Heart right ventricle (tissue), 16 donors: ENCODE measurements at regions not wholly inside any gene's neighbourhood (a gene's known extent, or its start where the extent isn't known, plus 50 kb on each side); places are given as distances from the start of the nearest gene placed in this dataset.
"Not testable (repeated sequence)": the region's sequence is repeated elsewhere in the genome, so short reads cannot be mapped to it uniquely, and the experiment has no call there.

ENCODE experiments used
- ATAC-seq, 8 donors: fragments of 200-7000 bp; cut with Tn5 transposase; one replicate each; pipeline ENCODE4 v1.9.1; 2020; ENCODE audit warnings: mild to moderate bottlenecking in 8 of 8, moderate library complexity in 8 of 8, moderate number of reproducible peaks in 1 of 8
- DNase-seq, 2 donors: peaks; one replicate each; pipeline ENCODE4 v3.0.0-alpha.2; 2020
- H3K27ac ChIP-seq, 10 donors: fragments of 200-600 bp; sonication (generic) in 2 of 10; one replicate each; pipeline versions ENCODE4 v1.5.0 to v1.8.0; 2020 to 2022; ENCODE audit warnings: mild to moderate bottlenecking in 3 of 10
- H3K27me3 ChIP-seq, 7 donors: fragments of 200-600 bp; one replicate each; pipeline ENCODE4 v1.8.0; 2021 to 2022; ENCODE audit warnings: mild to moderate bottlenecking in 2 of 7
- H3K36me3 ChIP-seq, 9 donors: fragments of 200-600 bp; sonication (generic) in 1 of 9; one replicate each; pipeline versions ENCODE4 v1.5.0 to v1.8.0; 2020 to 2022; ENCODE audit warnings: mild to moderate bottlenecking in 2 of 9
- H3K4me1 ChIP-seq, 9 donors: fragments of 200-600 bp; sonication (generic) in 1 of 9; one replicate each; pipeline versions ENCODE4 v1.5.0 to v1.8.0; 2020 to 2022; ENCODE audit warnings: mild to moderate bottlenecking in 4 of 9
- H3K4me3 ChIP-seq, 10 donors: fragments of 200-600 bp; sonication (generic) in 2 of 10; one replicate each; pipeline versions ENCODE4 v1.5.0 to v1.8.0; 2020 to 2022; ENCODE audit warnings: mild to moderate bottlenecking in 7 of 10, moderate library complexity in 2 of 10
- H3K9me3 ChIP-seq, 11 donors: fragments of 200-600 bp in 10 of 11; sonication (generic) in 2 of 11; one replicate each; pipeline versions ENCODE4 v1.5.0 to v1.8.0; 2013 to 2022; ENCODE audit warnings: mild to moderate bottlenecking in 2 of 11, control low read depth in 1 of 11, moderate library complexity in 1 of 11
- CTCF ChIP-seq, 9 donors: fragments of 200-600 bp; sonication (generic) in 2 of 9; IDR thresholded peaks; one replicate each; pipeline versions ENCODE4 v1.5.0 to v1.8.0; 2021 to 2022; ENCODE audit warnings: antibody characterized with exemption in 9 of 9, mild to moderate bottlenecking in 5 of 9, moderate library complexity in 1 of 9
- WGBS, 2 donors: extraction: QIAGEN DNeasy Blood & Tissue Kit; methylation state at CpG; one replicate each; pipeline ENCODE4 v1.1.7; 2013; ENCODE audit warnings: inconsistent platforms in 1 of 2; 5-methylcytosine and 5-hydroxymethylcytosine counted together
- intact Hi-C, 10 donors: fragments of 100-400 bp; cut with DNase I; formaldehyde crosslinking; loops; one replicate each; pipeline versions ENCODE4 v1.11.1 to v1.14.2; 2022
- donor health status: Arrhythmogenic right ventricular cardiomyopathy.
- donor health status: ischemic (EF 13 %, LVEDD 7.1; RV severe dilation, severe dysfunction).
- donor health status: healthy with polysubstance abuse.
- donor health status: DM: no; HTN: yes; CAD: no.
- donor health status: DM: no; HTN: no; CAD: no.
- donor health status: ischemic (EF 25% LVEDD 6.9; RV normal size, moderate dysfunction).
- donor health status: ischemic (EF 25% LVEDD 5.7; RV mildly dilated, moderate dysfunction).
- donor health status: healthy.
- donor health status: DM: yes; HTN: yes; CAD: no.
- donor health status: Ischemic cardiomyopathy.
- donor health status: ischemic (EF 35%, LVEDD 5.7; RV mildly dilated, moderate dysfunction).
- donor health status: nonischemic (EF 11% LVEDD 7.7; RV severe dilation, severe dysfunction).
- donor health status: DM: yes; HTN: yes; CAD: no.
- donor health status: PGD.
- donor health status: ischemic (EF 29% LVEDD 5.4; RV normal size, mild dysfunction).
- donor health status: nonischemic (EF 23%, LVEDD 6.1; RV moderate dilation, normal function).

- H3K4me3 ChIP-seq, H3K4me1 ChIP-seq, H3K27me3 ChIP-seq, H3K9me3 ChIP-seq, DNase-seq, ATAC-seq, H3K36me3 ChIP-seq, intact Hi-C loops, H3K27ac ChIP-seq: not testable (repeated sequence)
- no CpG with 5 or more reads among the region's 5 CpGs for WGBS, 2 donors
Measured at GRCh38 chrY:21760243-21760642, 134.1 kb downstream of the RBMY1D start.

- H3K27ac ChIP-seq, H3K27me3 ChIP-seq, ATAC-seq, H3K36me3 ChIP-seq, DNase-seq, H3K4me1 ChIP-seq, H3K4me3 ChIP-seq, H3K9me3 ChIP-seq, intact Hi-C loops: not testable (repeated sequence)
- no CpG with 5 or more reads among the region's 1 CpG for WGBS, 2 donors
Measured at GRCh38 chrY:21767824-21768223, 126.5 kb downstream of the RBMY1D start.

- H3K4me3 ChIP-seq, ATAC-seq, H3K36me3 ChIP-seq, H3K27ac ChIP-seq, intact Hi-C loops, DNase-seq, H3K9me3 ChIP-seq, H3K27me3 ChIP-seq, H3K4me1 ChIP-seq: not testable (repeated sequence)
- no CpG with 5 or more reads among the region's 4 CpGs for WGBS, 2 donors
Measured at GRCh38 chrY:21782174-21782860, 112.0 kb downstream of the RBMY1D start.

GRCh38 chrY:21813484-21814233 lies 80.7 kb downstream of the RBMY1D start:
- Histone ChIP-seq H3K9me3 (no peaks in the 10 kb centered on the region), H3K27ac (no peak overlapping the region), H3K4me1 (no peaks in the 10 kb centered on the region), H3K4me3 (no peak overlapping the region), H3K36me3 (no peaks in the 10 kb centered on the region), H3K27me3 (no peaks in the 10 kb centered on the region)
- TF ChIP-seq CTCF (IDR thresholded peaks at IDR 0.05) = no peak
- 8 to 13% methylated on average over 1 of the region's 1 CpG for whole genome bisulfite sequencing, 2 donors
- DNase-seq (no peak), ATAC-seq (no peak)
- intact Hi-C loops = no loop called here

- no peak for TF ChIP-seq CTCF (IDR thresholded peaks at IDR 0.05)
- Histone ChIP-seq H3K9me3 (no peaks in the 10 kb centered on the region), H3K27ac (no peak overlapping the region), H3K36me3 (no peaks in the 10 kb centered on the region), H3K27me3 (no peaks in the 10 kb centered on the region), H3K4me1 (no peaks in the 10 kb centered on the region), H3K4me3 (no peak overlapping the region)
- intact Hi-C loops = no loop called here
- DNase-seq = no peak
- no peak for ATAC-seq
- WGBS, 2 donors = 36 to 55% methylated on average over 2 of the region's 2 CpGs
Measured at GRCh38 chrY:21814491-21814890, 79.8 kb downstream of the RBMY1D start.

GRCh38 chrY:21821881-21822280 lies 72.4 kb downstream of the RBMY1D start:
- intact Hi-C loops = no loop called here
- Histone ChIP-seq H3K9me3 (no peaks in the 10 kb centered on the region), H3K27ac (no peak overlapping the region), H3K27me3 (no peaks in the 10 kb centered on the region), H3K36me3 (no peaks in the 10 kb centered on the region), H3K4me3 (no peak overlapping the region), H3K4me1 (no peaks in the 10 kb centered on the region)
- WGBS, 2 donors = 53% methylated on average over 5 of the region's 5 CpGs
- DNase-seq (no peak), ATAC-seq (no peak)
- no peak for TF ChIP-seq CTCF (IDR thresholded peaks at IDR 0.05)
